Transverse colon (tissue), 3 donors: ENCODE measurements at regions not wholly inside any gene's neighbourhood (a gene's known extent, or its start where the extent isn't known, plus 50 kb on each side); places are given as distances from the start of the nearest gene placed in this dataset.
"Not testable (repeated sequence)": the region's sequence is repeated elsewhere in the genome, so short reads cannot be mapped to it uniquely, and the experiment has no call there.

Experiments used
- EP300 ChIP-seq: sonication (generic); formaldehyde crosslinking; IDR thresholded peaks from one replicate; pipeline ENCODE4 v1.6.1; 2017; ENCODE audit warnings: antibody characterized with exemption, low read depth
- POLR2A ChIP-seq: fragments of 450-650 bp; IDR thresholded peaks from one replicate; pipeline ENCODE4 v1.6.1; 2016; ENCODE audit warnings: antibody characterized with exemption, mild to moderate bottlenecking, moderate library complexity
- TF ChIP-seq, protein P1 (sequence below), 5 experiments: fragments of 200-600 bp in 3 of 5; fragments of 450-650 bp in 2 of 5; sonication (generic) in 3 of 5; IDR thresholded peaks; 1 replicate in 2 of 5; 2 replicates in 3 of 5; pipeline ENCODE4 v1.5.1; 2016 to 2017; ENCODE audit warnings: antibody characterized with exemption in 5 of 5, inconsistent platforms in 3 of 5, mild to moderate bottlenecking in 2 of 5, moderate library complexity in 1 of 5

DNA sequence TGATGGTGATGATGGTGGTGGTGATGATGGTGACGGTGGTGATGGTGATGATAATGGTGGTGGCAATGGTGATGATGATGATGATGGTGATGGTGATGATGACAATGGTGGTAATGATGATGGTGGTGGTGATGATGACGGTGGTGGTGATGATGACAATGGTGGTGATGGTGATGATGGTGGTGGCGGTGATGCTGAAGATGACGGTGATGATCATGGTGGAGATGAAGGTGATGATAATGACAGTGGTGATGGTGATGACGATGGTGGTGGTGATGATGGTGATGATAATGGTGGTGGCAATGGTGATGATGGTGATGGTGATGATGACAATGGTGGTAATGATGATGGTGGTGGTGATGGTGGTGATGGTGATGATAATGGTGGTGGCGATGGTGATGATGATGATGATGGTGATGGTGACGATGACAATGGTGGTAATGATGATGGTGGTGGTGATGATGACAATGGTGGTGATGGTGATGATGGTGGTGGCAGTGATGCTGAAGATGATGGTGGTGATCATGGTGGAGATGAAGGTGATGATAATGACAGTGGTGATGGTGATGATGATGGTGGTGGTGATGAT is 283.0 kb downstream of the FOXL1 start:
- TF ChIP-seq, protein P1, sequence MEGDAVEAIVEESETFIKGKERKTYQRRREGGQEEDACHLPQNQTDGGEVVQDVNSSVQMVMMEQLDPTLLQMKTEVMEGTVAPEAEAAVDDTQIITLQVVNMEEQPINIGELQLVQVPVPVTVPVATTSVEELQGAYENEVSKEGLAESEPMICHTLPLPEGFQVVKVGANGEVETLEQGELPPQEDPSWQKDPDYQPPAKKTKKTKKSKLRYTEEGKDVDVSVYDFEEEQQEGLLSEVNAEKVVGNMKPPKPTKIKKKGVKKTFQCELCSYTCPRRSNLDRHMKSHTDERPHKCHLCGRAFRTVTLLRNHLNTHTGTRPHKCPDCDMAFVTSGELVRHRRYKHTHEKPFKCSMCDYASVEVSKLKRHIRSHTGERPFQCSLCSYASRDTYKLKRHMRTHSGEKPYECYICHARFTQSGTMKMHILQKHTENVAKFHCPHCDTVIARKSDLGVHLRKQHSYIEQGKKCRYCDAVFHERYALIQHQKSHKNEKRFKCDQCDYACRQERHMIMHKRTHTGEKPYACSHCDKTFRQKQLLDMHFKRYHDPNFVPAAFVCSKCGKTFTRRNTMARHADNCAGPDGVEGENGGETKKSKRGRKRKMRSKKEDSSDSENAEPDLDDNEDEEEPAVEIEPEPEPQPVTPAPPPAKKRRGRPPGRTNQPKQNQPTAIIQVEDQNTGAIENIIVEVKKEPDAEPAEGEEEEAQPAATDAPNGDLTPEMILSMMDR (IDR thresholded peaks at IDR 0.05), result not testable (repeated sequence)
- TF ChIP-seq POLR2A, EP300: not testable (repeated sequence)
